Endothelial cell (in vitro differentiated cells): ENCODE measurements at regions not wholly inside any gene's neighbourhood (a gene's known extent, or its start where the extent isn't known, plus 50 kb on each side); places are given as distances from the start of the nearest gene placed in this dataset.

ENCODE experiments used
- DNase-seq: peaks from one replicate; pipeline ENCODE4 v3.0.0; 2021; ENCODE audit warnings: low spot score
- H3K27ac Mint-ChIP-seq: one replicate; pipeline ENCODE4 v1.8.0; 2021; ENCODE audit warnings: mixed read lengths, inconsistent platforms; ENCODE audit not compliant: unreplicated experiment
- H3K27me3 Mint-ChIP-seq: one replicate; pipeline ENCODE4 v1.8.0; 2021; ENCODE audit warnings: mild to moderate bottlenecking, moderate library complexity, mixed read lengths, inconsistent platforms; ENCODE audit not compliant: unreplicated experiment
- H3K36me3 Mint-ChIP-seq: one replicate; pipeline ENCODE4 v1.8.0; 2021; ENCODE audit warnings: mild to moderate bottlenecking, low read depth, mixed read lengths, inconsistent platforms; ENCODE audit not compliant: unreplicated experiment
- H3K4me1 Mint-ChIP-seq: one replicate; pipeline ENCODE4 v1.8.0; 2021; ENCODE audit warnings: mild to moderate bottlenecking, mixed read lengths, inconsistent platforms; ENCODE audit not compliant: unreplicated experiment
- H3K4me3 Mint-ChIP-seq: one replicate; pipeline ENCODE4 v1.8.0; 2021; ENCODE audit warnings: mild to moderate bottlenecking, mixed read lengths, inconsistent platforms; ENCODE audit not compliant: unreplicated experiment
- H3K9me3 Mint-ChIP-seq: one replicate; pipeline ENCODE4 v1.8.0; 2021; ENCODE audit warnings: mixed read lengths, inconsistent platforms; ENCODE audit not compliant: unreplicated experiment
- TF ChIP-seq, protein P1 (sequence below): fragments of 200-600 bp; sonication (generic); IDR thresholded peaks from one replicate; pipeline ENCODE4 v1.5.0; 2021; ENCODE audit warnings: antibody characterized with exemption; ENCODE audit not compliant: unreplicated experiment

- DNase-seq = no peak
- H3K27ac Mint-ChIP-seq = no peak overlapping the region
- no peaks in the 10 kb centered on the region for H3K9me3 Mint-ChIP-seq
- no peaks in the 10 kb centered on the region for H3K36me3 Mint-ChIP-seq
- no peaks in the 10 kb centered on the region for H3K4me1 Mint-ChIP-seq
- H3K4me3 Mint-ChIP-seq = no peak overlapping the region
- peaks cover 1% of the 10 kb centered on the region for H3K27me3 Mint-ChIP-seq
- TF ChIP-seq, protein P1, sequence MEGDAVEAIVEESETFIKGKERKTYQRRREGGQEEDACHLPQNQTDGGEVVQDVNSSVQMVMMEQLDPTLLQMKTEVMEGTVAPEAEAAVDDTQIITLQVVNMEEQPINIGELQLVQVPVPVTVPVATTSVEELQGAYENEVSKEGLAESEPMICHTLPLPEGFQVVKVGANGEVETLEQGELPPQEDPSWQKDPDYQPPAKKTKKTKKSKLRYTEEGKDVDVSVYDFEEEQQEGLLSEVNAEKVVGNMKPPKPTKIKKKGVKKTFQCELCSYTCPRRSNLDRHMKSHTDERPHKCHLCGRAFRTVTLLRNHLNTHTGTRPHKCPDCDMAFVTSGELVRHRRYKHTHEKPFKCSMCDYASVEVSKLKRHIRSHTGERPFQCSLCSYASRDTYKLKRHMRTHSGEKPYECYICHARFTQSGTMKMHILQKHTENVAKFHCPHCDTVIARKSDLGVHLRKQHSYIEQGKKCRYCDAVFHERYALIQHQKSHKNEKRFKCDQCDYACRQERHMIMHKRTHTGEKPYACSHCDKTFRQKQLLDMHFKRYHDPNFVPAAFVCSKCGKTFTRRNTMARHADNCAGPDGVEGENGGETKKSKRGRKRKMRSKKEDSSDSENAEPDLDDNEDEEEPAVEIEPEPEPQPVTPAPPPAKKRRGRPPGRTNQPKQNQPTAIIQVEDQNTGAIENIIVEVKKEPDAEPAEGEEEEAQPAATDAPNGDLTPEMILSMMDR = no peak
Measured at GRCh38 chr18:45166836-45167551, 448.3 kb upstream of the SLC14A2 start.

DNA sequence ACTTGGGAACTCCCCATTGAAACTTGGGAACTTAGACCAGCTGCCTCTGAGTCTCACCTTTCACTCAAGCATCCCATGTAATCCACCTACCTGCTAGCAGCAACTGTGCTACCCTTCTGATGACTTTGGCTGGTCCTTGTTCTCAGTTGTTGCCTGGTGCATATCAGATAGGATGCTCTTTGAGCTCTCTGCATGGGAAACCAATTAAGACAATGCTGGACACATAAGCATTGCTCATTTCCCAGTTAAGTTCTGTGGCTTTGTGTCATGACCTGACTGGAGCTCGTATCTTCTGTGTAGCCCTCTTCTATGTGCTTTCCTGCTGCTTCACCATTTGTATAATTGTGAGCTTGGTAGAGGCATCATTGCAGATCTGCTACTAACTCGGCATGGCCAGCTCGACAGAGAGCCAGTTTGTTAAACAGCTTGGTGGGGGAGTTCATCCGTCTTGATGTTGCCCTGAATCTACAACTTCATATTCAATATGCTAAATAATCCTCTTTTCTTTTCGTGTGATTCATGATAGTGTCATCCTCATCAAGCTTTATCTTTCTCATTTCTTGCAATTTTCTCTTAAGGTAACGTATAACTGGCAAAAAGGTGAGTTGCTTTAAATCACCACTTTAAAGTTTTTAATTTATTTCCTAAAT lies 447.5 kb upstream of the SLC14A2 start:
- Mint-ChIP-seq H3K4me3 (no peak overlapping the region), H3K4me1 (no peaks in the 10 kb centered on the region), H3K27me3 (peaks cover 1% of the 10 kb centered on the region), H3K9me3 (no peaks in the 10 kb centered on the region), H3K27ac (no peak overlapping the region), H3K36me3 (no peaks in the 10 kb centered on the region)
- DNase-seq = no peak
- TF ChIP-seq, protein P1 = no peak

DNA sequence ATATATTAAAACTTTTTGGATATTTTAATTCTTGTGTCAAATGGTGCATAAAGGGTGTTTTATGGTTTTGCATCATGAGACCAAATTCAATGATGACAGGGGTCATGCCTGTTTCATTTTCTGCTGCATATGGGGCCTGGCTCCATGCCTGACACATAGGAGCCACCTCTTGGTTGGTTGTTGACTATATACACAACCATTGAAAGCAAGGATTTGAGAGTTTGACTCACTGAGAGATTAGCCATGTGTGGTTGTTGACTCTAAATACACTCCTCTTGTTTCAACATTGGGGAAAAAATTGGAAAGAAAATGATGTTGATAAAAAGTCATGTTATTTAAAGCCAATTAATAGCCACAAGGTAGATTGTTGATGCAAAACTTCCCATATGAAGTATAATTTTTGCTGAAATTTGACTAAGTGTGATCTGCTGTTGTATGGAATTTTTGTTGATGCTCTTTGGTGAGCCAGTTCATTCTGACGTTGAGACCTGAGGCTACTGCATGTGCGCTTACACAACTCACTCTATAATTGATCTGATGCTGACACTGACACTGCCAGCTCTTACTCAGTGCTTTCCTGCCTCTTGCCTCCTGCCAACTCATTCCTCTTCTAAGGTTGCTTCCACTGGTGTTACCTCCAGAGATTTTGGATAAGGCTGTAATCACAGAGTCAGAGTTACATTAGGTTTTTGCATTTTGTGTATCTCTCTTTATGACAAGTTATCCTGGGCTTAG lies 446.2 kb upstream of the SLC14A2 start:
- Mint-ChIP-seq H3K9me3 (no peaks in the 10 kb centered on the region), H3K4me1 (no peaks in the 10 kb centered on the region), H3K36me3 (no peaks in the 10 kb centered on the region), H3K27ac (no peak overlapping the region), H3K4me3 (no peak overlapping the region), H3K27me3 (peaks cover 1% of the 10 kb centered on the region)
- DNase-seq = no peak
- TF ChIP-seq, protein P1 = no peak

GRCh38 chr18:45169610-45170009 lies 445.7 kb upstream of the SLC14A2 start:
- no peak for DNase-seq
- Mint-ChIP-seq H3K27me3 (peaks cover 1% of the 10 kb centered on the region), H3K9me3 (no peaks in the 10 kb centered on the region), H3K27ac (no peak overlapping the region), H3K4me1 (no peaks in the 10 kb centered on the region), H3K4me3 (no peak overlapping the region), H3K36me3 (no peaks in the 10 kb centered on the region)
- TF ChIP-seq, protein P1 = no peak
